Peyer's patch (tissue), 4 donors: ENCODE measurements at regions not wholly inside any gene's neighbourhood (a gene's known extent, or its start where the extent isn't known, plus 50 kb on each side); places are given as distances from the start of the nearest gene placed in this dataset.

Source experiments
- DNase-seq, 3 donors: peaks; one replicate each; pipeline ENCODE4 v3.0.0-alpha.2; 2017 to 2019
- H3K27ac ChIP-seq, 4 donors: fragments of 200-600 bp; sonication (generic); one replicate each; pipeline ENCODE4 v1.5.1; 2016 to 2019
- H3K27me3 ChIP-seq, 2 donors: fragments of 200-600 bp; sonication (generic); one replicate each; pipeline ENCODE4 v1.5.1; 2019
- H3K36me3 ChIP-seq, 3 donors: fragments of 200-600 bp; sonication (generic); one replicate each; pipeline ENCODE4 v1.5.1; 2016 to 2019
- H3K4me1 ChIP-seq, 4 donors: fragments of 200-600 bp; sonication (generic); one replicate each; pipeline ENCODE4 v1.5.1; 2016 to 2019
- H3K4me3 ChIP-seq, 4 donors: fragments of 200-600 bp; sonication (generic); 1 replicate in 3 of 4; 2 replicates in 1 of 4; pipeline ENCODE4 v1.5.1; 2016 to 2019; ENCODE audit warnings: mild to moderate bottlenecking in 1 of 4
- H3K9me3 ChIP-seq, 4 donors: fragments of 200-600 bp; sonication (generic); one replicate each; pipeline ENCODE4 v1.5.1; 2016 to 2019; ENCODE audit warnings: mild to moderate bottlenecking in 1 of 4
- POLR2A ChIP-seq, 2 donors: fragments of 450-650 bp; IDR thresholded peaks; one replicate each; pipeline ENCODE4 v1.5.1; 2017; ENCODE audit warnings: antibody characterized with exemption in 2 of 2, mild to moderate bottlenecking in 2 of 2, moderate library complexity in 2 of 2
- TF ChIP-seq, protein P1 (sequence below), 6 experiments: fragments of 450-650 bp in 4 of 6; fragments of 200-600 bp in 2 of 6; sonication (generic) in 1 of 6; IDR thresholded peaks; one replicate each; pipeline ENCODE4 v1.5.1; 2017 to 2019; ENCODE audit warnings: antibody characterized with exemption in 6 of 6, mild to moderate bottlenecking in 3 of 6, moderate library complexity in 1 of 6

DNA sequence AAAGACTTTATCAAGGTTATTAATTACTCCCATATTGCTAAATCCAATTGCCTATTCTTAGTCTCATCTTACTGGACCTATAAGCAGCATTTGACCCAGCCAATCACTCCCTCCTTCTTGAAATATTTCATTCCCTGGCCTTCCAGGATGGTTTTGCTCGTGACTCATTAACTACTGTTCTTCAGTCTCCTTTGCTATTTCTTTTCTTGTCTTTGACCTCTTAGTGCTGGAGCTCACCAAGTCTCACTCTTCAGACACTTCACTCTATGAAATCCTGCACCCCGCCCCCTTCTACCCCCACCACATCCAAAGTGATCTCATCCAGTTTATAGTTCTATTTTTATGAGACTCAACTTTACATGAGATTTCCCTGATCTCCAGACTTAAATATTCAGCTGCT is 803.1 kb upstream of the WWC1 start:
- no peaks in the 10 kb centered on the region for H3K36me3 ChIP-seq
- no peak for DNase-seq
- TF ChIP-seq, protein P1, sequence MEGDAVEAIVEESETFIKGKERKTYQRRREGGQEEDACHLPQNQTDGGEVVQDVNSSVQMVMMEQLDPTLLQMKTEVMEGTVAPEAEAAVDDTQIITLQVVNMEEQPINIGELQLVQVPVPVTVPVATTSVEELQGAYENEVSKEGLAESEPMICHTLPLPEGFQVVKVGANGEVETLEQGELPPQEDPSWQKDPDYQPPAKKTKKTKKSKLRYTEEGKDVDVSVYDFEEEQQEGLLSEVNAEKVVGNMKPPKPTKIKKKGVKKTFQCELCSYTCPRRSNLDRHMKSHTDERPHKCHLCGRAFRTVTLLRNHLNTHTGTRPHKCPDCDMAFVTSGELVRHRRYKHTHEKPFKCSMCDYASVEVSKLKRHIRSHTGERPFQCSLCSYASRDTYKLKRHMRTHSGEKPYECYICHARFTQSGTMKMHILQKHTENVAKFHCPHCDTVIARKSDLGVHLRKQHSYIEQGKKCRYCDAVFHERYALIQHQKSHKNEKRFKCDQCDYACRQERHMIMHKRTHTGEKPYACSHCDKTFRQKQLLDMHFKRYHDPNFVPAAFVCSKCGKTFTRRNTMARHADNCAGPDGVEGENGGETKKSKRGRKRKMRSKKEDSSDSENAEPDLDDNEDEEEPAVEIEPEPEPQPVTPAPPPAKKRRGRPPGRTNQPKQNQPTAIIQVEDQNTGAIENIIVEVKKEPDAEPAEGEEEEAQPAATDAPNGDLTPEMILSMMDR (IDR thresholded peaks at IDR 0.05) = no peak
- no peak for TF ChIP-seq POLR2A (IDR thresholded peaks at IDR 0.05)
- H3K9me3 ChIP-seq = no peaks in the 10 kb centered on the region
- no peaks in the 10 kb centered on the region for H3K4me1 ChIP-seq
- H3K27me3 ChIP-seq = no peaks in the 10 kb centered on the region
- H3K27ac ChIP-seq = no peak overlapping the region
- H3K4me3 ChIP-seq = no peak overlapping the region

DNA sequence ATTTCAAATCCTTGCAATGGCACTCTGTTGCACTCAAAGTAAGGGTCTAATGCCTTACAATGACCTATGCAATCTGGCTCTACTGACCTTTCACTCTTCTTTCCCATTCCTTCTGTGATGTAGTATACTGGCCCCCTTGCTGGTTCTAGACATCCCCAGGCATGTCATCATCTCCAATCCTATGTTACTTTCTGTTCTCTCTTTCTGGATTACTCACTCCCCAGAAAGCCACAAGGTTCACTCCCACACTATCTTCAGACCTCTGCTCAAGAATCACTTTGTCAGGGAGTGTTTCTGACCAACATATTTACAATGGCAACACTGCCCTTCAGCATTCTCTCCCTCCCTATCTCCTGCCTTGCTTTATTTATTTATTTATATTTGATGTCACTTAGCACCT is 802.2 kb upstream of the WWC1 start:
- H3K4me3 ChIP-seq = no peak overlapping the region
- no peaks in the 10 kb centered on the region for H3K4me1 ChIP-seq
- H3K9me3 ChIP-seq = no peaks in the 10 kb centered on the region
- no peak overlapping the region for H3K27ac ChIP-seq
- H3K36me3 ChIP-seq = no peaks in the 10 kb centered on the region
- H3K27me3 ChIP-seq = no peaks in the 10 kb centered on the region
- TF ChIP-seq POLR2A (IDR thresholded peaks at IDR 0.05) = no peak
- TF ChIP-seq, protein P1 (IDR thresholded peaks at IDR 0.05) = no peak
- no peak for DNase-seq

DNA sequence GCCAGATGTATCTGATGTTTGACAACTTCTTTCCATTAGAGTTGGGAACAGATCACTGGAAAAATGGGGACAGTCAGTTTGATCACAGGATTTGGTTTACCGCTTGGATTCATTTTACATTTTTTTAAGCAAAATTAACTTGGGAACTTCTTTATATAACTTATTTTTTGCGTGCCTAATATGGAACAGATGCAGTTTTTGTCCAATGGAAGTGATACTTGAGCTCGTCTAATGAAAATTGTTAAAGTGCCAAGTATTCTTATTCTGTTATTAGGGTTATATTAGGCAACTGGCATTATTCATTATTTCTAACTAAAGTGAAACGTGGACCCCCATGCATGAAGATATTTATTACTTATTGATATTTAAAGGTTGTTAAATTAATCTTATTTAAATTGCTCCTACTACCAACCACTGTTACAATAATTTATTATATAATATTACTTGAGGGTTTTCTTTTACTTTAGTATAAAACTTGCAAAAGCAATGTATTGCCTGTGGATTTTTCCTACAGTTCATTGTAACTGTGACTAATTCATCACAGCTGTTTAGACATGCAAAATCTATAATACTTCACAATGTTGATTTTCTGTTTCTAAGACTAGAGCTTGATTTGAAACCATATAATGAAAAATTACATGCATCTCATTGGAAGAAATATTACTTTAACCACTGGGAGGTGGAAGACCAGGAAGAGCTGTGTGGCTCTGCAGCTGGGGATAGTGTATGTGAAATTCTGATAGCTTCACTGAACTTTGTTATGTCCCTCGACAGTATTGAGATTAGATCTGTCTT is 787.3 kb upstream of the WWC1 start:
- H3K36me3 ChIP-seq = no peaks in the 10 kb centered on the region
- H3K4me1 ChIP-seq = no peaks in the 10 kb centered on the region
- no peak for DNase-seq
- H3K4me3 ChIP-seq = no peak overlapping the region
- no peaks in the 10 kb centered on the region for H3K27me3 ChIP-seq
- no peak overlapping the region for H3K27ac ChIP-seq
- H3K9me3 ChIP-seq = no peaks in the 10 kb centered on the region
- no peak for TF ChIP-seq POLR2A (IDR thresholded peaks at IDR 0.05)
- TF ChIP-seq, protein P1 (IDR thresholded peaks at IDR 0.05) = no peak

DNA sequence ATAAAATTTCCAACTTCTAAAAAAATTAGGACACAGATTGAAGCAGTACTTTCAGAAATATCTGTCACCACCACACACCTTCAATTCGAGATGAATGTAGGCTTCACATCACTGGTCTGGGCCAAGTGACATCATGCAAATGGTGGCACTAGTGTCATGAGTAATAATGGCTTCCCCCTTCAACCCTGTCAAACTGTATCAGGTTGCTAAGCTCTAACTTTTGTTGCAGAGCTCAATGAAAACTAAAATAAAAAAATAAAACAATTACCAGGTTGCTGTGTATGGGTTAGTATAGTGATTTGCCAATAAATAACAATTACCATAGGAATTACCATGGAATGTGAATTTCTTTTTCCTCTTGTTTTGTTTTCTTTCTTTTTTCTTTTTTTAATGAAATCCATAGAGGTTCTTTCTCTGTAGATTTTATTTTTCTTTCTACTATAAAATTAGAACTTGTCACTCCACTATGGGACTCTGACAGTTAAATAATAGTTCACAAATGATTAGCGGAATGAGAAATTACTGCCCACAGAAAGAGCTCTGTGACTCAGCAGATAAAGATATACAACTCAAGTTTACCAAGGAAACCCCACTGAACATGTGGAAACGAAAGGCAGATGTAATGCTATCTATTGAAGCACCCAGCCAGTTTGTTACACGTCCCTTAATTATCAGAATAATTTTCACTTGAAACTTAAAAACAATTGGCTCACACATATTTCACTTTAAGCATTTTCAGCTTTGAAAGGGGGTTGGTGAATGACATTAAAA is 783.8 kb upstream of the WWC1 start:
- Histone ChIP-seq H3K9me3 (no peaks in the 10 kb centered on the region), H3K4me1 (no peaks in the 10 kb centered on the region), H3K36me3 (no peaks in the 10 kb centered on the region), H3K4me3 (no peak overlapping the region), H3K27ac (no peak overlapping the region), H3K27me3 (no peaks in the 10 kb centered on the region)
- DNase-seq = no peak
- TF ChIP-seq POLR2A (IDR thresholded peaks at IDR 0.05) = no peak
- TF ChIP-seq, protein P1 (IDR thresholded peaks at IDR 0.05) = no peak

DNA sequence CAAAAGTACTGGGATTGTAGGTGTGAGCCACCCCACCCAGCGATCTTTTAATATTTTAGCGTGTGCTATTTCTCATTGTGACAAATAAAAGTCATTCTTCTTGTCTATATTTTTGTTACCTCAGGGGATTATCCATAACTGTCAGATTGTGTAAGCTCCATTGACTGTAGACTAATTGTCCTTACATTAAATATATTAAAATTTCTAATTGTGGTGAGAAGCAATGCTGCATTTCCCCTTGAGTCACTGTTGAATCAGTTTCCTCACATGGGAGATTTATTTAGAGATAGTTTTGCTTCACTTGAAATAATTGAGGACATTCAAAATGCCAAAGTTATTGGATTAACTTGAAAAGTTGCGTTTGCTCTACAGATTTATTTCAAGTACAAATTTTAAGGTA is 782.4 kb upstream of the WWC1 start:
- Histone ChIP-seq H3K4me3 (no peak overlapping the region), H3K9me3 (no peaks in the 10 kb centered on the region), H3K27ac (no peak overlapping the region), H3K36me3 (no peaks in the 10 kb centered on the region), H3K27me3 (no peaks in the 10 kb centered on the region), H3K4me1 (no peaks in the 10 kb centered on the region)
- TF ChIP-seq, protein P1 (IDR thresholded peaks at IDR 0.05) = no peak
- no peak for TF ChIP-seq POLR2A (IDR thresholded peaks at IDR 0.05)
- DNase-seq = no peak
